ENCODE measurements at regions not wholly inside any gene's neighbourhood (a gene's known extent, or its start where the extent isn't known, plus 50 kb on each side); places are given as distances from the start of the nearest gene placed in this dataset.
"Not testable (repeated sequence)": the region's sequence is repeated elsewhere in the genome, so short reads cannot be mapped to it uniquely, and the experiment has no call there.

GRCh38 chr5:109574985-109575384, 114.7 kb upstream of the MAN2A1 start:
- DNase-seq = no peak

GRCh38 chr5:109573766-109574165, 116.0 kb upstream of the MAN2A1 start:
- no peak for DNase-seq

- DNase-seq = no peak
These were observed 116.5 kb upstream of the MAN2A1 start for GRCh38 chr5:109573256-109573655.

GRCh38 chr5:109571785-109572184, 117.9 kb upstream of the MAN2A1 start:
- DNase-seq = no peak

- no peak for DNase-seq
These were observed 119.3 kb upstream of the MAN2A1 start for GRCh38 chr5:109570362-109570874.

GRCh38 chr5:109567374-109568044, 122.2 kb upstream of the MAN2A1 start:
- DNase-seq = no peak

- DNase-seq = no peak
These were observed 123.4 kb upstream of the MAN2A1 start for GRCh38 chr5:109566361-109566760.

GRCh38 chr5:109563739-109564138, 126.0 kb upstream of the MAN2A1 start:
- no peak for DNase-seq

GRCh38 chr5:109563189-109563588, 126.5 kb upstream of the MAN2A1 start:
- no peak for DNase-seq

- DNase-seq = no peak
These were observed 127.3 kb upstream of the MAN2A1 start for GRCh38 chr5:109562441-109562840.

GRCh38 chr5:109561447-109561846, 128.3 kb upstream of the MAN2A1 start:
- DNase-seq = no peak

GRCh38 chr5:109560554-109560953, 129.2 kb upstream of the MAN2A1 start:
- no peak for DNase-seq

GRCh38 chr5:109558952-109559351, 130.8 kb upstream of the MAN2A1 start:
- no peak for DNase-seq

GRCh38 chr5:109558364-109558763, 131.4 kb upstream of the MAN2A1 start:
- no peak for DNase-seq

GRCh38 chr5:109553846-109554245, 135.9 kb upstream of the MAN2A1 start:
- DNase-seq = no peak

- DNase-seq = not testable (repeated sequence)
These were observed 138.5 kb upstream of the MAN2A1 start for GRCh38 chr5:109551234-109551633.

- DNase-seq = no peak
These were observed 139.7 kb upstream of the MAN2A1 start for GRCh38 chr5:109550077-109550476.

- DNase-seq = no peak
These were observed 136.7 kb upstream of the PJA2 start for GRCh38 chr5:109546461-109546860.

GRCh38 chr5:109544873-109545272, 135.1 kb upstream of the PJA2 start:
- not testable (repeated sequence) for DNase-seq

- not testable (repeated sequence) for DNase-seq
These were observed 128.9 kb upstream of the PJA2 start for GRCh38 chr5:109538692-109539091.

- DNase-seq = not testable (repeated sequence)
These were observed 125.3 kb upstream of the PJA2 start for GRCh38 chr5:109535090-109535489.

- DNase-seq = no peak
These were observed 124.0 kb upstream of the PJA2 start for GRCh38 chr5:109533751-109534272.

GRCh38 chr5:109532773-109533364, 123.1 kb upstream of the PJA2 start:
- DNase-seq = no peak

GRCh38 chr5:109531262-109531661, 121.5 kb upstream of the PJA2 start:
- no peak for DNase-seq

Measured in NCI-H1417 (cell line).